ENCODE measurements at regions not wholly inside any gene's neighbourhood (a gene's known extent, or its start where the extent isn't known, plus 50 kb on each side); places are given as distances from the start of the nearest gene placed in this dataset.

DNA sequence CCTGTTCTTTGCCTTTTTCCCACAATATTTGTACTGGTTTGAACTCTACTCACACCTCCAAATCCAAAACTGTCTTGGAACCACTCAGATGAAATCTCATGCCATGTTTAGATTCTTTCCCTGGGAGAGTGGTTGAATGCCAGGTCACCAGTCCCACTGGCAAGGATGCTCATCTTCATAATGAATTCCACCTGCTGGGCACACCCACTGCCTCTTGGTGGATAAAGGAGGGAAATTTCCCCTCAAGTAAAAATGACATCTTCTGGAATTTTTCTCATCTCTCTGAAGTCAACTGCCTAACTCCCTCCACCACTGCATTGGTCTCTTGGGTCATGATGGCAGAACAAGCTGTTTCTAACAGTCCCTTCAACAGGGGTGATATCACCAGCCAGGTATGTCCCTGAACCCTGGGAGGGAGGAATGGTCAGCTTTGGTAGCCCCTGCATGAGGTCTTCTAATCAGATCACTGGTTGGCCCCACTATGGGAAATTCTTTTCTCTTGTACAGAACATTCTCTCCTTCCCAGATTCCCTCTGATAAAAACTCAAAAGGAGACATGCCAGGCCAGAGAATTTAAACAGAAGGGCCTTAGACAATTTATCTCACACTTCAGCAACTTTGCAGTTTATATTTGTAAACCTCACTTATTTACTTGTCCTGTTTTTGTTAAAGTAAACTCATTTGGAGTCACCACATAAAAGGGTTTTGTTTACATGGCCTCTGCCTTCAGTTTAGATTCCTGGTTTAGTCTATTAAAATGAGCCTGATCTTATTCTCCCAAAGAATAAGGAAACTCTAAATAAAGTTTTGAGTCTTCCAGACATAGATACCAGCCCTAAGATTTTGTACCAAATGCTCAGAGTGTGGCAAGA, 143.4 kb downstream of the WNT5A start:
- no peak for TF ChIP-seq SIN3A (IDR thresholded peaks at IDR 0.05; ENCODE audit: borderline replicate concordance, insufficient read depth, low read length)
- no peak for TF ChIP-seq FOXP2 (optimal IDR thresholded peaks at IDR 0.05; ENCODE audit: borderline replicate concordance, extremely low read depth, extremely low read length, insufficient read depth)
- TF ChIP-seq, protein P1, sequence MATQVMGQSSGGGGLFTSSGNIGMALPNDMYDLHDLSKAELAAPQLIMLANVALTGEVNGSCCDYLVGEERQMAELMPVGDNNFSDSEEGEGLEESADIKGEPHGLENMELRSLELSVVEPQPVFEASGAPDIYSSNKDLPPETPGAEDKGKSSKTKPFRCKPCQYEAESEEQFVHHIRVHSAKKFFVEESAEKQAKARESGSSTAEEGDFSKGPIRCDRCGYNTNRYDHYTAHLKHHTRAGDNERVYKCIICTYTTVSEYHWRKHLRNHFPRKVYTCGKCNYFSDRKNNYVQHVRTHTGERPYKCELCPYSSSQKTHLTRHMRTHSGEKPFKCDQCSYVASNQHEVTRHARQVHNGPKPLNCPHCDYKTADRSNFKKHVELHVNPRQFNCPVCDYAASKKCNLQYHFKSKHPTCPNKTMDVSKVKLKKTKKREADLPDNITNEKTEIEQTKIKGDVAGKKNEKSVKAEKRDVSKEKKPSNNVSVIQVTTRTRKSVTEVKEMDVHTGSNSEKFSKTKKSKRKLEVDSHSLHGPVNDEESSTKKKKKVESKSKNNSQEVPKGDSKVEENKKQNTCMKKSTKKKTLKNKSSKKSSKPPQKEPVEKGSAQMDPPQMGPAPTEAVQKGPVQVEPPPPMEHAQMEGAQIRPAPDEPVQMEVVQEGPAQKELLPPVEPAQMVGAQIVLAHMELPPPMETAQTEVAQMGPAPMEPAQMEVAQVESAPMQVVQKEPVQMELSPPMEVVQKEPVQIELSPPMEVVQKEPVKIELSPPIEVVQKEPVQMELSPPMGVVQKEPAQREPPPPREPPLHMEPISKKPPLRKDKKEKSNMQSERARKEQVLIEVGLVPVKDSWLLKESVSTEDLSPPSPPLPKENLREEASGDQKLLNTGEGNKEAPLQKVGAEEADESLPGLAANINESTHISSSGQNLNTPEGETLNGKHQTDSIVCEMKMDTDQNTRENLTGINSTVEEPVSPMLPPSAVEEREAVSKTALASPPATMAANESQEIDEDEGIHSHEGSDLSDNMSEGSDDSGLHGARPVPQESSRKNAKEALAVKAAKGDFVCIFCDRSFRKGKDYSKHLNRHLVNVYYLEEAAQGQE (IDR thresholded peaks at IDR 0.05; ENCODE audit: insufficient read depth in 1 of 2, low read depth in 2 of 2, low read length in 2 of 2) = no peak

DNA sequence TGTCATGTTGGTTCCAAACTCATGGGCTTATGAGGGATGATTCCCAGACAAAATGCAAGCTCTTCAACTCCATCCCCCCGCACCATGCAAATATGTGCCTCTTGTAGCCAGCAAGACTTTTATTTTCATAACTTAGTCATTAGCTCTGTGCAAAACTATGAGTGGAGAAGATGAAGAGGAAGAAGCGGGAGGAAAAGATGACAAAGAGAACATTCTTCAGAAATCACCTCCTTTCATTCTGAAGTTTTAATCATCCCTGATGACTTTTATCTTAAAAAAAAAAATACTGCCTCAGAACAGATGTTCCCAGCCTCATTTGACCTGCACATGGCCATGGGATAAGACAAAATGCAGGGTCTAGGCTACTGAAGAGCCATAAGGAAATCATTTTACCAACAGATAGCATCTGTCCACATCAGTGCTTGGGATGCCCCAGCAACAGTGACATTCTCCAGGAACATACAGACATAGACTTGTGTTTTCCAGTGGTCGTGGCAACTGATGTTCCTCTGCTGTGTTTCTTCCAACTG, 145.5 kb downstream of the WNT5A start:
- no peak for TF ChIP-seq TAF1 (IDR thresholded peaks at IDR 0.05; ENCODE audit: borderline replicate concordance, insufficient read depth, low read length)
- TF ChIP-seq, protein P1 (IDR thresholded peaks at IDR 0.05; ENCODE audit: insufficient read depth in 1 of 2, low read depth in 2 of 2, low read length in 2 of 2) = no peak
- no peak for TF ChIP-seq POLR2AphosphoS5 (IDR thresholded peaks at IDR 0.05; ENCODE audit: low read depth, low read length)
- no peak for TF ChIP-seq SIN3A (IDR thresholded peaks at IDR 0.05; ENCODE audit: borderline replicate concordance, insufficient read depth, low read length)

- TF ChIP-seq, protein P1 (IDR thresholded peaks at IDR 0.05; ENCODE audit: insufficient read depth in 1 of 2, low read depth in 2 of 2, low read length in 2 of 2) = no peak
- no peak for TF ChIP-seq POLR2AphosphoS5 (IDR thresholded peaks at IDR 0.05; ENCODE audit: low read depth, low read length)
- no peak for TF ChIP-seq FOXP2 (optimal IDR thresholded peaks at IDR 0.05; ENCODE audit: borderline replicate concordance, extremely low read depth, extremely low read length, insufficient read depth)
- no peak for TF ChIP-seq SIN3A (IDR thresholded peaks at IDR 0.05; ENCODE audit: borderline replicate concordance, insufficient read depth, low read length)
- TF ChIP-seq TAF1 (IDR thresholded peaks at IDR 0.05; ENCODE audit: borderline replicate concordance, insufficient read depth, low read length) = no peak
These were observed 147.3 kb downstream of the WNT5A start for GRCh38 chr3:55339819-55340218.

DNA sequence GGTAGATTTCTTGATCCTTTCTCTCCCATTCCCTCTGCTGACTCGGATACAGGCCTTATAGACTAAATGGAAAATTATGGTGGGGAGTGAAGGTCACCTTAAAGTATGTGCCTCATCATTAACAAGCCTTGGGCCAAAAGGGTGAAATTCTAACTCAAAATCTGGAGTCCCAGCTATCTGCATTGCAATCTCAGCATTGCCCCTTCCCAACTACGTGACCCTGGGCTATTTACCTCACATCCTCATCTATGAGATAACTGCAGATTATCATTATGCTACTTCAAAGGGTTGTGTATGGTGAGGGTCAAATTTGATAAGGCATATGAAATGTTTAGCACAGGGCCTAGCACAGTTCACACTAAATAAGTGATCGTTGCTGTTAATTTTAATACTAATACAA, 147.7 kb downstream of the WNT5A start:
- TF ChIP-seq, protein P1 (IDR thresholded peaks at IDR 0.05; ENCODE audit: insufficient read depth in 1 of 2, low read depth in 2 of 2, low read length in 2 of 2) = no peak
- TF ChIP-seq POLR2AphosphoS5 (IDR thresholded peaks at IDR 0.05; ENCODE audit: low read depth, low read length) = no peak
- TF ChIP-seq FOXP2 (optimal IDR thresholded peaks at IDR 0.05; ENCODE audit: borderline replicate concordance, extremely low read depth, extremely low read length, insufficient read depth) = no peak
- TF ChIP-seq SIN3A (IDR thresholded peaks at IDR 0.05; ENCODE audit: borderline replicate concordance, insufficient read depth, low read length) = no peak
- no peak for TF ChIP-seq TAF1 (IDR thresholded peaks at IDR 0.05; ENCODE audit: borderline replicate concordance, insufficient read depth, low read length)
